ENCODE measurements at regions not wholly inside any gene's neighbourhood (a gene's known extent, or its start where the extent isn't known, plus 50 kb on each side); places are given as distances from the start of the nearest gene placed in this dataset.

DNA sequence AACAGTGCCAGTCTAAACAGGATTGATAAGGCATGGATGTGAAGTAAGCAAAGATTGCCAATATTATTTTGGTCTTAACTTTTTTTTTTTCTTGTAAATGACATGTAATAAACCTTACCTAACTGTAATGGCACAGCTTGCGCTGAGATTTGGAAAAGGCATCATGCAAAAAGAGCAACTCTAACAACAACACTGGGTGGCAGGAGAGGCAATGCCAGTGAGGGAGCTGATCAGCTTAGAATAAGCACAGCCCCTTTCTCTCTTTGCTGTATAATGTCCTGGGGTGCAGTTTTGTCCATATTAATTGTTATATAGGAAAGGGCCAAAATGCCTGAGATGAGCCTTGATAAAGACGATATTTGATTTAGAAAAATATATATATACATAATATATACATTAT lies 1589.7 kb upstream of the FLRT2 start:
- TF ChIP-seq POLR2AphosphoS5 (IDR thresholded peaks at IDR 0.05; ENCODE audit: borderline replicate concordance, low read depth, low read length) (no peak), EZH2 (IDR thresholded peaks at IDR 0.05) (no peak), FOXP2 (optimal IDR thresholded peaks at IDR 0.05; ENCODE audit: control extremely low read depth, extremely low read length, insufficient read depth) (no peak)
